ENCODE measurements at regions not wholly inside any gene's neighbourhood (a gene's known extent, or its start where the extent isn't known, plus 50 kb on each side); places are given as distances from the start of the nearest gene placed in this dataset.

DNA sequence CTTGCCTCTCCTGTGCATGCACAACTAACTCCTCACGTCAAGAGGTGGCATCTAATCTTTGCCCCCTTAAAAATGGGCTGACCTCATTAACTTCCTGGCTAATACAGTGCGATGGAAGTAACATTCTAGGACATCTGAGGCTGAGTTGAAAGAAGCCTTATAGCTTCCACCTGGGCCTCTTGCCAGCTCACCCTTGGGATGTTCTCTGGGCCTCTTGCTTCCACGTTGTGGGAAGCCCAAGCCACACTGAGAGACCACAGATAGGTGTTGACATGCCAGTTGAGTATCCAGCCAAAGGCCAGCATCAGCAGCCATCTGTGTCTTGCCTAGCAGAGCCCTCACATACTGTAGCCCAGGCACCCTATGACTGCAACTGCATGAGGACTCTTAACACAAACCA is 60.8 kb upstream of the GDF10 start:
- no peaks in the 10 kb centered on the region for H3K4me1 ChIP-seq

DNA sequence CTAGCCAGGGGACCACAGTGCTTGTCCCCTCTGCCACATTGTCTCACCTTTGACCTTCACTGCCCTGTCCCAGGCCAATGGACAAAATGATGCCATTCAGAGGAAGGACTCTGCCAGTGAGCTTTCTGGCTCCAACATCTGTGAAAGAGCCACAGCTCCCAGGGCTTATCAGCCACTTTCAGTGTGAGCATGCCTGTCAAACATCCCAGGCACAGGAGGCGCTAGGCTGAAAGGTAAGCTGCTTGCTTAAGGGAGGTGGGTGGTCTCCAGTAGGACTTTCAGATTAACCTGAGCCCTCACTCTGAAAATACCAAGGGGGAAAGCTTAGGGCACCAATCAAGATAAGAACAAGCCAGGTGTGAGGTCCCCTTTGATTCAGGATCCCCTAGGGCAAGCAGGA is 59.8 kb upstream of the GDF10 start:
- Histone ChIP-seq H3K27me3 (no peaks in the 10 kb centered on the region), H3K4me3 (no peak overlapping the region), H3K27ac (no peak overlapping the region), H3K36me3 (no peaks in the 10 kb centered on the region), H3K4me1 (no peaks in the 10 kb centered on the region), H3K9me3 (peaks cover 0 to 4% of the 10 kb centered on the region in 2 donors)
- DNase-seq = no peak
- TF ChIP-seq, protein P1, sequence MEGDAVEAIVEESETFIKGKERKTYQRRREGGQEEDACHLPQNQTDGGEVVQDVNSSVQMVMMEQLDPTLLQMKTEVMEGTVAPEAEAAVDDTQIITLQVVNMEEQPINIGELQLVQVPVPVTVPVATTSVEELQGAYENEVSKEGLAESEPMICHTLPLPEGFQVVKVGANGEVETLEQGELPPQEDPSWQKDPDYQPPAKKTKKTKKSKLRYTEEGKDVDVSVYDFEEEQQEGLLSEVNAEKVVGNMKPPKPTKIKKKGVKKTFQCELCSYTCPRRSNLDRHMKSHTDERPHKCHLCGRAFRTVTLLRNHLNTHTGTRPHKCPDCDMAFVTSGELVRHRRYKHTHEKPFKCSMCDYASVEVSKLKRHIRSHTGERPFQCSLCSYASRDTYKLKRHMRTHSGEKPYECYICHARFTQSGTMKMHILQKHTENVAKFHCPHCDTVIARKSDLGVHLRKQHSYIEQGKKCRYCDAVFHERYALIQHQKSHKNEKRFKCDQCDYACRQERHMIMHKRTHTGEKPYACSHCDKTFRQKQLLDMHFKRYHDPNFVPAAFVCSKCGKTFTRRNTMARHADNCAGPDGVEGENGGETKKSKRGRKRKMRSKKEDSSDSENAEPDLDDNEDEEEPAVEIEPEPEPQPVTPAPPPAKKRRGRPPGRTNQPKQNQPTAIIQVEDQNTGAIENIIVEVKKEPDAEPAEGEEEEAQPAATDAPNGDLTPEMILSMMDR (IDR thresholded peaks at IDR 0.05) = no peak
- intact Hi-C loops (cut with DNase I) = no loop called here
- no peak for ATAC-seq

More for the DNA sequence above, 60.8 kb upstream of the GDF10 start:
- Histone ChIP-seq H3K36me3 (no peaks in the 10 kb centered on the region), H3K4me3 (no peak overlapping the region), H3K27ac (no peak overlapping the region), H3K9me3 (peaks cover 0 to 4% of the 10 kb centered on the region in 2 donors), H3K27me3 (no peaks in the 10 kb centered on the region)
- intact Hi-C loops (cut with DNase I) = no loop called here
- ATAC-seq = no peak
- DNase-seq = no peak
- TF ChIP-seq, protein P1 (IDR thresholded peaks at IDR 0.05) = no peak

DNA sequence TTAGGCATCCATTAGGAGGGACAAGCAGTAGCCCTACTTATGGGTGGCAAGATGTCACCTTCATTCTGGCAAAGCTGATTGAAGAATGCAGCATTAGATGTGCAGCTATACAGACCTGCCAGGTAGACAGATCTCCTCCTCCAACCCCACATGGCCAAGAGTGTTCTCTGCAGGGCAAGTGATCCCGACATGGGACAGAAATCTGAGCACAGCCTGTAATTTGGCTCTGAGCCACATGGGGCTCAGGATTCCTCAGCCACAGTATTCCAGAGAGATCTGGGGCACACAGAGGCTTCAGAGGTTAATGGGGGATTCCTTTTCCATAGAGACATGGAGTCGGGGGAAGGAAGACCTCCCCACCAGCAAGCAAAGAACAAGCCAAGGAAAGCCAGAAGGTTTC is 58.7 kb upstream of the GDF10 start:
- H3K36me3 ChIP-seq = no peaks in the 10 kb centered on the region
- H3K4me3 ChIP-seq = no peak overlapping the region
- ATAC-seq (no peak), DNase-seq (no peak)
- no peaks in the 10 kb centered on the region for H3K27me3 ChIP-seq
- H3K4me1 ChIP-seq = no peaks in the 10 kb centered on the region
- intact Hi-C loops (cut with DNase I) = no loop called here
- peaks cover 0 to 4% of the 10 kb centered on the region in 2 donors for H3K9me3 ChIP-seq
- H3K27ac ChIP-seq = no peak overlapping the region
- TF ChIP-seq, protein P1 (IDR thresholded peaks at IDR 0.05) = no peak

DNA sequence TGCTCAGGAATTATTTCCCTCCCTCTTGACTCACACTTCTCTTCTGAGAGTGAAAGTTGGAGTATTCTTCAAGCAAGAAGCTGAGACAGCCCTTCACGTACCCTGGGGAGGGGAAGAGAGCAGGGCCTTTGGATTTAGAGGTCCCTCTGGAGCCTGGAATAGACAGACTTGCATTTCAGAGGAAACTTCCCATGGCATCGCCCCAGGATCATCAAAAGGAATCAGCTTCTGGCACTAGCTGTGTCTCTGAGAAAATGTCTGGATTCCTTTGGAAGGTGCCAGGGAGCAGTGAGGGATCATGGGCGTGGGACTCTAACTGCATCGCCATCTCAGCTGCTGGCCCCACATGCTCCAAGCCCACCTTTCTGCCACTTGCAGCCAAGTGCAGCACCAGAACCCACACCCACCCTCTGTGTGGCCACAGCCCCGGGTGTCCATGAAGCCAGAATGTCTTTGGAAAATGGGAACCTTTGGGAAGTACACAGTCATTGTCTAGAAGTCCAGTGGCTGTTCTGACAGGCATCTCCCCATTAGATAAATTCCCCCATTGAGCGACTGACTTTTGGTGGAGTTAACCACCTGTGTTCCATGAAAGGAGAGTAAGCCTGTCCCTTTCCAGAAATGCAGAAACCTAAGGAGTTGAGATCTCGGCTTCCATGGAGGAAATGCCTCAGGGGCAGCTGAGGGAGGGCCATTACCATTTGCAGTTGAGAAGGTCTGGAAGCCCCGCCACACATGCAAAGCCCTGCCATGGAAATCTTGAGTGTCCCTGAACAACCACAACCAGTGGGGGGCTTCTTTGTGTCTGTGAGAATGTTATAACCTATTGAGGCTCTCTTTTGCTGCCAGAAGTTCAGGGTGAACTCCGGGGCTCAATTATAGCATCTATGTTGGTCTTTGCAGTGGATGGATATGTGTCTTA is 57.8 kb upstream of the GDF10 start:
- Histone ChIP-seq H3K9me3 (no peaks in the 10 kb centered on the region), H3K4me3 (no peak overlapping the region), H3K27me3 (no peaks in the 10 kb centered on the region), H3K27ac (no peak overlapping the region), H3K36me3 (no peaks in the 10 kb centered on the region), H3K4me1 (no peaks in the 10 kb centered on the region)
- intact Hi-C loops (cut with DNase I) = no loop called here
- DNase-seq = no peak
- TF ChIP-seq, protein P1 (IDR thresholded peaks at IDR 0.05) = no peak
- ATAC-seq = no peak

DNA sequence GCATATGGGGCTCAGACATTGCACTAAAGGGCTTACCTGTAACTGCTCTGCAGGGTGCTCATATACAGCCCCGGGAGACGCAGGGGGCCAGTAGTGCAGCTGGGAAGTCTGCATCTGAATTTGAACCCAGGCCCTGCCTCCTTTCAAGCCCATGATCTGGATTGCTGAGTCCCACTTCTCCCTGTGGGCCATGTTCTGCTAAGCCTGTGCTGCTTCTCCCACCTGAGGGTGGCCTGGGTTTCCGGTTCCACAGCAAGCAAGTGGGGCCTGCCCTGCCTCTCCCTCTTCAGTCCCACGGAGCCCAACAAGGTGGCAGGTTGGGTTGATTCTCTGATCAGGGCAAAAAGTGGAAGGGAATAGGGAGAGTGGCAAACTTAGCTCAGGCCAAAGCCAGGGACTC is 56.6 kb upstream of the GDF10 start:
- Histone ChIP-seq H3K27me3 (no peaks in the 10 kb centered on the region), H3K27ac (no peak overlapping the region), H3K4me3 (no peak overlapping the region), H3K9me3 (no peaks in the 10 kb centered on the region), H3K36me3 (no peaks in the 10 kb centered on the region), H3K4me1 (no peaks in the 10 kb centered on the region)
- TF ChIP-seq, protein P1 (IDR thresholded peaks at IDR 0.05) = no peak
- intact Hi-C loops (cut with DNase I) = no loop called here
- ATAC-seq (no peak), DNase-seq (no peak)
